GM18499 (cell line): ENCODE measurements at regions not wholly inside any gene's neighbourhood (a gene's known extent, or its start where the extent isn't known, plus 50 kb on each side); places are given as distances from the start of the nearest gene placed in this dataset.
A peak's percentile ranks its signal among the peaks of the same experiment; 100 is the strongest.
"Not testable (repeated sequence)": the region's sequence is repeated elsewhere in the genome, so short reads cannot be mapped to it uniquely, and the experiment has no call there.

Experiments
- ATAC-seq: cut with Tn5 transposase; IDR thresholded peaks from one replicate; pipeline ENCODE4 v1.9.1; 2021; ENCODE audit warnings: moderate number of reproducible peaks; ENCODE audit not compliant: insufficient read depth, unreplicated experiment

DNA sequence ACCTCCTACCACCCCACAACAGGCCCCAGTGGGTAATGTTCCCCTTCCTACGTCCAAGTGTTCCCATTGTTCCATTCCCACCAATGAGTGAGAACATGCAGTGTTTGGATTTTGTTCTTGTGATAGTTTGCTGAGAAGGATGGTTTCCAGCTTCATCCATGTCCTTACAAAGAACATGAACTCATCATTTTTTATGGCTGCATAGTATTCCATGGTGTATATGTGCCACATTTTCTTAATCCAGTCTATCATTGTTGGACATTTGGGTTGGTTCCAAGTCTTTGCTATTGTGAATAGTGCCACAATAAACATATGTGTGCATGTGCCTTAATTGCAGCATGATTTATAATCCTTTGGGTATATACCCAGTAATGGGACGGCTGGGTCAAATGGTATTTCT lies 81.6 kb downstream of the P2RY10 start:
- not testable (repeated sequence) for ATAC-seq

DNA sequence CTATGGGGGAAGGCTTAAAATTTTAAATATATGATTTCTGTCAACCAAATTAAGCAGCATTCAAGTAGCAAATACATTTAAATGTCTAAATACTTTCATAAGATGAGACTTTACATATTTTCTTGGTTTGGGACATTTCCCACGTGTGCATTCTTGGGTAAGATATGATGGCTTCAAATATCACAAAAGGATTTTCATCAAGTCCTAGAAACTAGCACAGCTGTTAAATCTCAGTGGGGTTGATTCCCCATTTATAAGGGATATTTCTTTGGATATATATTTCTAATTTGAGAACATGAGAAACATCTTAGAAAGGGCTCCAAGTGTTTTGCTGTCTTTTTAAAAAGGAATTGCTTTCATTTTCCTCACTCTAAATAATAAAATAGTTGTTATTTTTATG lies 90.2 kb downstream of the P2RY10 start:
- ATAC-seq, result no peak

DNA sequence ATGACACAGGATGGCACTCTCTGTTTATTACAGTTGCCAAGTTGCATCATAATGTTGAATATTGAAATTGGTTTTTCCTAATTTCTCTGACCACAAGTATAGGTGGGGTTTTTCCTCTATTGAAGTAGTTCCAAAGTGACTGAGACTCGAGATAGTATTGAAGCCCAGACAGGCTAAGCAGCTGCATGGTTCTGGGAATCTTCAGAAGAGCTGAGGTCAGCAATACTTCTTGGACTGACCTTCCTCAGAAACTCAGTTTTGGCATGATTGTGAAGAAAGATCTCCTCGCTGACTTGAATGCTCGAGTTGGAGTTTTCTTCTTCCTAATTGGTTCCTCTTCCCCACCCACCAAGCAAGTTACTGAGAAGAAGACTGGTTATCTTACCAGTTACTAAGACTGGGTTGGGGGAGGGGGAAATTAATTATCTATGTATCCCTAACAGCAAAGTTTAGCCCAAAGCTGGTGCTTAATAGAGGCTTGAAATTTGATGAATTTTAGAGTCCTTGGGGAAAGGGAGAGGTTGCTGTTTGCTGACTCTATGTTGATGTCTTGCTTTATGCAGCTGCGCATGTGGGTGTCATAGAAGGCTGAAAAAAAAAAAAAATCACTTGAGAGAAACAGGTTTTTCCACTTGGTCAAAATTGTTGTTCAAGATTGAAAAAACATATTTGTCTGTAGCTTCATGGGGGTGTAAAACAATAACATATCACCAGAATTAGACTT lies 91.1 kb downstream of the P2RY10 start:
- ATAC-seq, result no peak

DNA sequence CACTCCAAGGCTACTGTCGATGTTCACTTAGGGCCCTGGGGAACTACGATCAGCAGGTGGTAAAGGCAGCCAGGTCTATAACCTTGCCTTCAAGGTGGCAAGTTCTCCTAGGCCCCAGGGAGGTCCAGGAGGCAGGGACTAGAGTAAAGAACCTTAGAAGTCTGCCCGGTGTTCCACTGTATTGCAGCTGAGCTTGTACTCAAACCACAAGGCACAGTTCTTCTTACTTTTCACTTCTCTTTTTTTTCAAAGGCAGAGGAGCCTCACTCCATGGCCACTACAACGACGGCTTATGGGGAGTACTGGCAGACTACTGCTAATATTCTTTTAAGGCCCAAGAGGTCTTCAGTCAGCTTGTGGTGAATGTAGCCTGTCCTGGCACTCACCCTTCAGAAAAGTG lies 78.8 kb upstream of the GPR174 start:
- ATAC-seq, result peak; percentile 92

DNA sequence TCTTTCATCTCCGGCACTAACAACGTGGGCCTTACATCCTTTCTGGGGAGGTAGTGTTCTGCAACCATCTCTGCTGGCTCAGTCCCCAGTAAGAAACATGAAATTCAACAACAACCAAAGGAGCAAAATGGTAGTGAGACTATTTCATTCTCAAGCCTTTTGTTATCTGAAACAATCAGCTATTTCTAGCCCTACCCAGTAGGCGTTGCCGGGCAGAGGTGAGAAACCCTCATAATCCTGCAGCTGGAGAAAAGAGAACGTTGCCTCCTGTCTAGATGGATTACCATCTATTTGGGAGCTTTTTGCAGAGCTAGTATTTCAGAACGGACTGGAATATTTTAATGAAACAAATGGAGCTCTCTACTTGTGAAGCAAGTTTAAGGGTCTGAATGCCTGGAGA lies 66.4 kb upstream of the GPR174 start:
- no peak for ATAC-seq

DNA sequence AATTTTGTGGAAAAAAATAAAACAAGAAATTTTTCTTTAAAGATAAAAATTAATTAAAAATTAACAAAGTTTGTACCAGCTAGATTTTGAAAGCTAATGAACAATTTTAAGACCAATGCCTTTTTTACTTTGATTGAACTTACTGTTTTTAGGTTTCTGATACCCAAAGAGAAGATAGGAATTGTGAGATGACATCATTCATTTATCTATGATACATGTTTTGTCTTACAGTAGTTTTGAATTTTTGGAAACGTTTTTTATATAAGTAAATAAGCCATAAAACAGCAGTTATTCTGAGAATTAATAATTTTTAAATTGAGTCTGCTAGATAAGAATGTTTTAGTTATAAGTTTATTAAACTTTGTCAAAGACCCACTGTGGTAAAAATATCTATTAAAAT lies 65.0 kb upstream of the GPR174 start:
- ATAC-seq, result no peak

DNA sequence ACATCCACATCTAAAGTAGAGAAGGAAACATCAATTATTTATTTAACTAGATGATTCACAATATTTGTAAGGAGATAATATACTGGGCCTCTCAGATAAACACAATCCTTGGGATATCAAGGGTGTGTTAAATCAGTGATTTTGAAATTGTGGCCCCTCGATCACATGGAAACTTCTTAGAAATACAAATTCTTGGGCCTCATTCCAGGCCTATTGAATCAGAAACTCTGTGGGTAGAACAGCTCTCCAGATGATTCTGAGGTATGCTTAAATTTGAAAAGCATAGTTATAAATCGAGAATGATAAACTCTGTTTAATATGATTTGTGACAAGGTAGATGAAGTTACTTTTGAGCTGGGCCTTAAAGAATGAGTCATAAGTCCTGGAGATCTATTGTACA lies 64.3 kb upstream of the GPR174 start:
- no peak for ATAC-seq

DNA sequence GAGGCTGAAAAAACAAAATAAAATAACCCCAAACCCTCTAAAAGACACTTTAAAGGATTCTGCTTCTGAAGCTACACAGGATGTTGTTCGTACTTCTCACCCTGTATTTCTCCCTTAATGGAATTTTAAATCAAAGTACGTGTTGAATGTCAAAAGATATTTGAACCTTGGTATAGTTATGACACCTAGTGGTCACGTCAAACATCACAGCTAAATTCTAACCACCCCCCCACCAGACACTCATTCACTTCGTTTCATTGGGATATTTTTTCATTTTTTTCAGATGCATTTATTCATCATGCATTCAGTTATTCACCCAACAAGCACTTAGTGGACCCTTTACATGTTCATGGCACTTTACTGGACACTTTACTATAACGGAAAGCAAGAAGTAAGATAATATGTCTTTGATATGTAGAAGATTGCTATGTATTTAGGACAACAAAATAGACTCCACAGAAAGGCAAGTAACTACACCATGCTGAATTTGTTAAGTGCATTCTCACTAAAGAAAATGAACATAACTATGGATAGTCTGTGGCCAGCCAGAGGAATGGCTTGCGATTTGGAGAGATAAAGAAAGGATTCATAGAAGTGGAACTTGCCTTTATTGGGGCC lies 62.5 kb upstream of the GPR174 start:
- ATAC-seq, result no peak

DNA sequence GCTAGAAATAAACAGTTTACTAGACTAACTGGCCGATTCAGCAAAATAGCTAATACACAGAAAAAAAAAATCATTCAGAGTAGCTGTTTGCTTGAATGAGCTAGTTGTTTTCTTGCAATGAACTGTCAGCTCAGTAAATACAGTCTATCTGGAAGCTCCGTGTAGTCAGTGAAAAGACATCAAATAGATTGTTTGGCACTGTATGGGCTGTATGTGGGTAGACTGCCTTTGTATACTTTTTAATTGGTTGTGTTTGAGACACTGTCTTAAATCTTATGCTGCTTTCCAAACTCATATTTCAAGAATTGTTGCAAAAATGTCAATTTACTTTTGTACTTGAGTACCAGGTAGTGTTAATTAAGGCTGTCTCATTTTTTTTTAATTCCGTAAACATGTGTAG lies 61.6 kb upstream of the GPR174 start:
- ATAC-seq, result no peak

DNA sequence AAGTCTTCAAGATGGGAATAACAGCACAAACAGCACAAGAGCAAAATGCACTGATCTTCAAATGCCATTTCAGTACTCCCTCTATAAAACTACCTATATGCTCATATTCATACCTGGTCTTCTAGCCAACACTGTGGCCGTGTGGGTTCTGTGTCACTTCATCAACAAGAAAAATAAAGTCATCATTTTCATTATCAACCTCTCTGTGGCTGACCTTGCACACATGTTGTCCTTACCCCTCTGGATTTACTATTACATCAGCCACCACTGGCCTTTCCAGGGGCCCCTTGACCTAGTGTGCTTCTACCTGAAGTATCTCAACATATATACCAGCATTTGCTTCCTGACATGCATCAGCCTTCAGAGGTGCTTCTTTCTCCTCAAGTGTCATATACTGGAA lies 59.6 kb upstream of the GPR174 start:
- ATAC-seq, result no peak

DNA sequence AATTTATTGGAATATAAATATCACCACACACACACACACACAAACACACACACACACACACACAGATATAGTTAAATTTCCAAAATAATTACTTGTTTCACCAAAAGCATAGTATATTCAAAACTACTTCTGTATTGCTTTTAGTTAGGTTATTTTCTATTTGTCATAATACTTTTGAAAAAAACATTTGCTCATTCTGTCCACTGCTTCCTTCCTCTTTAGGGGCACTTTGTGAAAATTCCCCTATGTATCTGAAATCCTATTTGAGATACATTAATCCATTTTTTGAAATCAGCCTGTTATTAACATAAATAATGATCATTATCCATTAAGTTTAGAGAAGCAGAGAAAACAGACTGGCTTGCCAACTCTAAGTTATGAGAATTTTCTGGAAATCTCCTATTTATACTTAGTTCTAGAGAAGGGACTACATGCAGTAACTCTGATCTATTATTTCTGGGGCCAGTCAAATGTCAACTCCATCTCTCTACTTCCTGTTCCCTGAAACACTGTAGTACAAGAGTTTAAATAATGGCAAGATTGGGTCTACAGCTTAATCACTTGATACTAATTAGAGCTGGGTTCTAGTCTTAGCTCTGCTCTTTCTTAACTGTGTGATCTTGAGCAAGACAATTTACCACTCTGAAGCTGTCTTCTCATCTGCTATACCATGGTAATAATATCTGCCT lies 54.4 kb upstream of the GPR174 start:
- ATAC-seq, result no peak

DNA sequence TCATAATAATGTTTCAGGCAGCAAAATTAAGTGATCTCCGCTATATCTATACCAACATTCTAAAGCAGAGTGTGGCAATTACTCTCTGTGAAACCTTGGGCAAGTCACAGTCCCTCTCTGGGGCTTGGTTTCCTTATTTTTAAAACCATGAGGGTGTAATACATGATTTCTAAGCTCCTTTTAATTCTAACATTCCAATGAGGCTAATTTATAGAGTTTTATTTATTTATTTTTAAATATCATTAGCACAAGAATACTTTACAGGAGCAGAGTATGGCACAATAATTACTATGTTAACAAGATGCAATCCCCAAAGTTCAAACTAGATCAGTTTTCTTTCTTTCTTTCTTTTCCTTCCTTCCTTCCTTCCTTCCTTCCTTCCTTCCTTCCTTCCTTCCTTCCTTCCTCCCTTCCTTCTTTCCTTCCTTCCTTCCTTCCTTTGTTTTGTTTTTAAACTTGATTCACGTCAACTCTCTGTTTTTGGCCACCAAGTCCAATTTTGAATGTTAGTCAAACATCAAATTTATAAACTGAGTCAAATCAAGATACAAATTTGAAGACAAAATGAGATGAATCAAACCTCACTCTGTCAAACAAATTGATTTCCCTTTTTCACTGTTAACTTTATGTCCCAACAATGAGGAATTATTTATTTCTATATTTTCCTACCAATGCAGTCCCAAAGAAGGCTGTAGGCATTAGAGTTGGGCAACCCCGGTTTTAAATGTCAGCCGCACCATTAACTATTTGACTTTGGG lies 50.2 kb upstream of the GPR174 start:
- ATAC-seq, result no peak
